ENCODE measurements at regions not wholly inside any gene's neighbourhood (a gene's known extent, or its start where the extent isn't known, plus 50 kb on each side); places are given as distances from the start of the nearest gene placed in this dataset.

GRCh38 chr16:86710602-86710950, 132.2 kb downstream of the FOXL1 start:
- no peak for TF ChIP-seq POLR2AphosphoS5 (IDR thresholded peaks at IDR 0.05; ENCODE audit: insufficient read depth in 1 of 2, low read depth in 1 of 2)
- TF ChIP-seq POLR2A (IDR thresholded peaks at IDR 0.05) = no peak
- no peak for TF ChIP-seq CTCF (IDR thresholded peaks at IDR 0.05)
- no peaks in the 10 kb centered on the region for H3K36me3 ChIP-seq
- no peaks in the 10 kb centered on the region for H3K4me1 ChIP-seq
- intact Hi-C loops (cut with DNase I) = no loop called here
- no peak for DNase-seq (ENCODE audit: extremely low spot score in 2 of 2)
- H3K27me3 ChIP-seq = no peaks in the 10 kb centered on the region
- no peaks in the 10 kb centered on the region for H3K9me3 ChIP-seq
- no peak overlapping the region for H3K4me3 ChIP-seq
- no peak overlapping the region for H3K27ac ChIP-seq

GRCh38 chr16:86712158-86713009, 134.0 kb downstream of the FOXL1 start:
- Histone ChIP-seq H3K27me3 (no peaks in the 10 kb centered on the region), H3K9me3 (no peaks in the 10 kb centered on the region), H3K4me1 (no peaks in the 10 kb centered on the region), H3K36me3 (no peaks in the 10 kb centered on the region), H3K4me3 (no peak overlapping the region), H3K27ac (no peak overlapping the region)
- DNase-seq (ENCODE audit: extremely low spot score in 2 of 2) = no peak
- no peak for TF ChIP-seq POLR2A (IDR thresholded peaks at IDR 0.05)
- TF ChIP-seq POLR2AphosphoS5 (IDR thresholded peaks at IDR 0.05; ENCODE audit: insufficient read depth in 1 of 2, low read depth in 1 of 2) = no peak
- TF ChIP-seq CTCF (IDR thresholded peaks at IDR 0.05) = no peak
- intact Hi-C loops (cut with DNase I) = no loop called here

GRCh38 chr16:86713021-86713631, 134.8 kb downstream of the FOXL1 start:
- intact Hi-C loops (cut with DNase I) = no loop called here
- H3K36me3 ChIP-seq = no peaks in the 10 kb centered on the region
- no peak for DNase-seq (ENCODE audit: extremely low spot score in 2 of 2)
- H3K4me1 ChIP-seq = no peaks in the 10 kb centered on the region
- TF ChIP-seq POLR2AphosphoS5 (IDR thresholded peaks at IDR 0.05; ENCODE audit: insufficient read depth in 1 of 2, low read depth in 1 of 2) (no peak), CTCF (IDR thresholded peaks at IDR 0.05) (no peak), POLR2A (IDR thresholded peaks at IDR 0.05) (no peak)
- no peaks in the 10 kb centered on the region for H3K9me3 ChIP-seq
- no peak overlapping the region for H3K27ac ChIP-seq
- H3K27me3 ChIP-seq = no peaks in the 10 kb centered on the region
- H3K4me3 ChIP-seq = no peak overlapping the region

GRCh38 chr16:86714166-86714565, 135.8 kb downstream of the FOXL1 start:
- H3K27me3 ChIP-seq = no peaks in the 10 kb centered on the region
- no peak for TF ChIP-seq CTCF (IDR thresholded peaks at IDR 0.05)
- no peak for TF ChIP-seq POLR2AphosphoS5 (IDR thresholded peaks at IDR 0.05; ENCODE audit: insufficient read depth in 1 of 2, low read depth in 1 of 2)
- no peak for TF ChIP-seq POLR2A (IDR thresholded peaks at IDR 0.05)
- no peaks in the 10 kb centered on the region for H3K9me3 ChIP-seq
- no peak for DNase-seq (ENCODE audit: extremely low spot score in 2 of 2)
- H3K27ac ChIP-seq = no peak overlapping the region
- H3K4me1 ChIP-seq = no peaks in the 10 kb centered on the region
- H3K36me3 ChIP-seq = no peaks in the 10 kb centered on the region
- intact Hi-C loops (cut with DNase I) = no loop called here
- H3K4me3 ChIP-seq = no peak overlapping the region

GRCh38 chr16:86716649-86717048, 138.3 kb downstream of the FOXL1 start:
- peak in 1 of 2 donors; percentile 27 for TF ChIP-seq POLR2AphosphoS5 (IDR thresholded peaks at IDR 0.05; ENCODE audit: insufficient read depth in 1 of 2, low read depth in 1 of 2)
- TF ChIP-seq POLR2A (IDR thresholded peaks at IDR 0.05) = no peak
- H3K9me3 ChIP-seq = no peaks in the 10 kb centered on the region
- no peaks in the 10 kb centered on the region for H3K4me1 ChIP-seq
- intact Hi-C loops (cut with DNase I) = no loop called here
- H3K27me3 ChIP-seq = no peaks in the 10 kb centered on the region
- no peak overlapping the region for H3K27ac ChIP-seq
- H3K4me3 ChIP-seq = no peak overlapping the region
- H3K36me3 ChIP-seq = no peaks in the 10 kb centered on the region
- DNase-seq (ENCODE audit: extremely low spot score in 2 of 2) = no peak

Data from vagina (tissue), 2 donors.